GM21528 (cell line): ENCODE measurements at regions not wholly inside any gene's neighbourhood (a gene's known extent, or its start where the extent isn't known, plus 50 kb on each side); places are given as distances from the start of the nearest gene placed in this dataset.
"Not testable (repeated sequence)": the region's sequence is repeated elsewhere in the genome, so short reads cannot be mapped to it uniquely, and the experiment has no call there.

Experiments
- ATAC-seq: cut with Tn5 transposase; IDR thresholded peaks from one replicate; pipeline ENCODE4 v1.9.1; 2021; ENCODE audit warnings: mild to moderate bottlenecking, moderate library complexity; ENCODE audit not compliant: unreplicated experiment, low FRiP score

- no peak for ATAC-seq
Observed at GRCh38 chr2:219724628-219725027, 97.2 kb downstream of the SLC4A3 start.

- no peak for ATAC-seq
Observed at GRCh38 chr2:219726916-219727315, 99.5 kb downstream of the SLC4A3 start.

- ATAC-seq, result no peak
Observed at GRCh38 chr2:219727771-219728429, 100.5 kb downstream of the SLC4A3 start.

GRCh38 chr2:219728991-219729487 lies 101.6 kb downstream of the SLC4A3 start:
- no peak for ATAC-seq

- ATAC-seq, result no peak
Observed at GRCh38 chr2:219731173-219731572, 103.7 kb downstream of the SLC4A3 start.

GRCh38 chr2:219733106-219733505 lies 105.7 kb downstream of the SLC4A3 start:
- no peak for ATAC-seq

- ATAC-seq, result no peak
Observed at GRCh38 chr2:219733746-219734145, 106.3 kb downstream of the SLC4A3 start.

GRCh38 chr2:219736209-219736608 lies 108.8 kb downstream of the SLC4A3 start:
- no peak for ATAC-seq

- no peak for ATAC-seq
Observed at GRCh38 chr2:219737270-219737691, 109.9 kb downstream of the SLC4A3 start.

GRCh38 chr2:219739066-219739465 lies 111.6 kb downstream of the SLC4A3 start:
- ATAC-seq, result no peak

- ATAC-seq, result no peak
Observed at GRCh38 chr2:219739866-219740440, 112.5 kb downstream of the SLC4A3 start.

- no peak for ATAC-seq
Observed at GRCh38 chr2:219743548-219743947, 116.1 kb downstream of the SLC4A3 start.

- ATAC-seq, result no peak
Observed at GRCh38 chr2:219744066-219744465, 116.6 kb downstream of the SLC4A3 start.

GRCh38 chr2:219744600-219744999 lies 117.2 kb downstream of the SLC4A3 start:
- no peak for ATAC-seq

GRCh38 chr2:219747637-219748036 lies 120.2 kb downstream of the SLC4A3 start:
- ATAC-seq, result no peak

GRCh38 chr2:219748671-219749570 lies 121.5 kb downstream of the SLC4A3 start:
- no peak for ATAC-seq

GRCh38 chr2:219751121-219751520 lies 123.7 kb downstream of the SLC4A3 start:
- not testable (repeated sequence) for ATAC-seq

- ATAC-seq, result no peak
Observed at GRCh38 chr2:219752726-219753125, 125.3 kb downstream of the SLC4A3 start.

GRCh38 chr2:219758907-219759680 lies 131.7 kb downstream of the SLC4A3 start:
- no peak for ATAC-seq

GRCh38 chr2:219759801-219760200 lies 132.4 kb downstream of the SLC4A3 start:
- no peak for ATAC-seq
